SK-N-MC (cell line): ENCODE measurements at regions not wholly inside any gene's neighbourhood (a gene's known extent, or its start where the extent isn't known, plus 50 kb on each side); places are given as distances from the start of the nearest gene placed in this dataset.

Experiments used
- DNase-seq: peaks from one replicate; pipeline ENCODE4 v3.0.0-alpha.2; 2011; ENCODE audit warnings: low read depth, low spot score
- H3K27ac ChIP-seq: fragments of 200-600 bp; sonication (generic); 2 replicates; pipeline ENCODE4 v1.5.1; 2016; ENCODE audit warnings: mixed run types
- H3K36me3 ChIP-seq: fragments of 200-600 bp; sonication (generic); 2 replicates; pipeline ENCODE4 v1.6.1; 2017; ENCODE audit warnings: antibody characterized with exemption, low read length, mixed read lengths; ENCODE audit not compliant: insufficient read depth
- H3K4me3 ChIP-seq: fragments of 200-600 bp; sonication (generic); 2 replicates; pipeline ENCODE4 v1.5.1; 2016
- H3K9ac ChIP-seq: fragments of 200-600 bp; sonication (generic); 2 replicates; pipeline ENCODE4 v1.8.0; 2017; ENCODE audit warnings: mixed run types, mixed read lengths; ENCODE audit not compliant: insufficient read length
- H3K9me3 ChIP-seq: fragments of 200-600 bp; sonication (generic); 2 replicates; pipeline ENCODE4 v1.6.1; 2017; ENCODE audit warnings: low read depth, mild to moderate bottlenecking, antibody characterized with exemption, low read length, moderate library complexity, mixed read lengths
- EZH2 ChIP-seq: fragments of 200-600 bp; sonication (generic); IDR thresholded peaks from one replicate; pipeline ENCODE4 v1.6.1; 2017; ENCODE audit warnings: antibody characterized with exemption
- FOXP2 ChIP-seq: optimal IDR thresholded peaks from 2 replicates; pipeline ENCODE3; 2011; ENCODE audit warnings: mild to moderate bottlenecking, moderate library complexity; ENCODE audit not compliant: insufficient read depth; ENCODE audit errors: extremely low read length, control extremely low read depth
- POLR2AphosphoS5 ChIP-seq: IDR thresholded peaks from 2 replicates; pipeline ENCODE4 v1.6.1; 2012; ENCODE audit warnings: mild to moderate bottlenecking, low read depth, low read length, borderline replicate concordance

GRCh38 chr7:127487381-127487780 is 94.9 kb upstream of the ZNF800 start:
- no peak for TF ChIP-seq FOXP2
- TF ChIP-seq EZH2, result no peak
- TF ChIP-seq POLR2AphosphoS5, result no peak
- H3K27ac ChIP-seq, result no peak overlapping the region
- H3K9ac ChIP-seq, result no peak overlapping the region
- H3K9me3 ChIP-seq, result no peaks in the 10 kb centered on the region
- no peaks in the 10 kb centered on the region for H3K36me3 ChIP-seq
- no peak overlapping the region for H3K4me3 ChIP-seq
- DNase-seq, result no peak

- no peaks in the 10 kb centered on the region for H3K36me3 ChIP-seq
- H3K4me3 ChIP-seq, result no peak overlapping the region
- no peaks in the 10 kb centered on the region for H3K9me3 ChIP-seq
- no peak overlapping the region for H3K9ac ChIP-seq
- DNase-seq, result no peak
- TF ChIP-seq POLR2AphosphoS5 (no peak), FOXP2 (no peak), EZH2 (no peak)
- H3K27ac ChIP-seq, result no peak overlapping the region
Observed at GRCh38 chr7:127486654-127487053, 94.1 kb upstream of the ZNF800 start.

GRCh38 chr7:127485482-127485881 is 93.0 kb upstream of the ZNF800 start:
- Histone ChIP-seq H3K9ac (no peak overlapping the region), H3K27ac (no peak overlapping the region), H3K9me3 (no peaks in the 10 kb centered on the region), H3K4me3 (no peak overlapping the region), H3K36me3 (no peaks in the 10 kb centered on the region)
- DNase-seq, result no peak
- no peak for TF ChIP-seq POLR2AphosphoS5
- no peak for TF ChIP-seq FOXP2
- TF ChIP-seq EZH2, result no peak

- TF ChIP-seq EZH2, result no peak
- TF ChIP-seq POLR2AphosphoS5, result no peak
- no peak for TF ChIP-seq FOXP2
- no peaks in the 10 kb centered on the region for H3K36me3 ChIP-seq
- H3K9me3 ChIP-seq, result no peaks in the 10 kb centered on the region
- H3K4me3 ChIP-seq, result peak overlapping the region; percentile 47
- 0 out of 2 replicates have a peak overlapping the region, but pooled peaks have one; percentile 22 for H3K27ac ChIP-seq
- DNase-seq, result no peak
- no peak overlapping the region for H3K9ac ChIP-seq
Observed at GRCh38 chr7:127484954-127485353, 92.4 kb upstream of the ZNF800 start.

GRCh38 chr7:127478461-127478860 is 86.0 kb upstream of the ZNF800 start:
- TF ChIP-seq POLR2AphosphoS5 (no peak), EZH2 (no peak), FOXP2 (no peak)
- no peak for DNase-seq
- Histone ChIP-seq H3K27ac (no peak overlapping the region), H3K9ac (no peak overlapping the region), H3K4me3 (no peak overlapping the region), H3K36me3 (no peaks in the 10 kb centered on the region), H3K9me3 (no peaks in the 10 kb centered on the region)

- no peak for DNase-seq
Observed at GRCh38 chr7:127478024-127478355, 85.5 kb upstream of the ZNF800 start.

GRCh38 chr7:127477295-127478023 is 85.0 kb upstream of the ZNF800 start:
- no peak overlapping the region for H3K9ac ChIP-seq
- no peak overlapping the region for H3K27ac ChIP-seq
- TF ChIP-seq EZH2 (no peak), POLR2AphosphoS5 (no peak), FOXP2 (no peak)
- H3K4me3 ChIP-seq, result no peak overlapping the region
- DNase-seq, result no peak
- H3K36me3 ChIP-seq, result no peaks in the 10 kb centered on the region
- no peaks in the 10 kb centered on the region for H3K9me3 ChIP-seq

More at GRCh38 chr7:127478024-127478355, 85.5 kb upstream of the ZNF800 start:
- H3K27ac ChIP-seq, result no peak overlapping the region
- no peak overlapping the region for H3K9ac ChIP-seq
- H3K36me3 ChIP-seq, result no peaks in the 10 kb centered on the region
- H3K4me3 ChIP-seq, result no peak overlapping the region
- TF ChIP-seq FOXP2 (no peak), POLR2AphosphoS5 (no peak), EZH2 (no peak)
- no peaks in the 10 kb centered on the region for H3K9me3 ChIP-seq

GRCh38 chr7:127476618-127477017 is 84.1 kb upstream of the ZNF800 start:
- Histone ChIP-seq H3K9me3 (no peaks in the 10 kb centered on the region), H3K9ac (no peak overlapping the region), H3K27ac (no peak overlapping the region), H3K36me3 (no peaks in the 10 kb centered on the region), H3K4me3 (no peak overlapping the region)
- no peak for DNase-seq
- no peak for TF ChIP-seq POLR2AphosphoS5
- no peak for TF ChIP-seq EZH2
- no peak for TF ChIP-seq FOXP2

GRCh38 chr7:127474457-127474856 is 81.9 kb upstream of the ZNF800 start:
- TF ChIP-seq POLR2AphosphoS5 (no peak), EZH2 (no peak), FOXP2 (no peak)

More at GRCh38 chr7:127474457-127474856, 81.9 kb upstream of the ZNF800 start:
- no peak overlapping the region for H3K27ac ChIP-seq
- no peaks in the 10 kb centered on the region for H3K36me3 ChIP-seq
- no peak overlapping the region for H3K4me3 ChIP-seq
- H3K9ac ChIP-seq, result no peak overlapping the region
- H3K9me3 ChIP-seq, result no peaks in the 10 kb centered on the region
- no peak for DNase-seq
